ENCODE measurements at regions not wholly inside any gene's neighbourhood (a gene's known extent, or its start where the extent isn't known, plus 50 kb on each side); places are given as distances from the start of the nearest gene placed in this dataset.

GRCh38 chr6:19150307-19150706, 686.9 kb upstream of the ID4 start:
- no peak for DNase-seq (ENCODE audit: low spot score)

GRCh38 chr6:19153270-19153980, 683.7 kb upstream of the ID4 start:
- no peak for DNase-seq (ENCODE audit: low spot score)

GRCh38 chr6:19153981-19154295, 683.2 kb upstream of the ID4 start:
- no peak for DNase-seq (ENCODE audit: low spot score)

GRCh38 chr6:19156443-19156842, 680.7 kb upstream of the ID4 start:
- DNase-seq (ENCODE audit: low spot score) = no peak

- DNase-seq (ENCODE audit: low spot score) = no peak
Measured at GRCh38 chr6:19157486-19157885, 679.7 kb upstream of the ID4 start.

- DNase-seq (ENCODE audit: low spot score) = no peak
Measured at GRCh38 chr6:19158586-19158985, 678.6 kb upstream of the ID4 start.

- DNase-seq (ENCODE audit: low spot score) = no peak
Measured at GRCh38 chr6:19159089-19159488, 678.1 kb upstream of the ID4 start.

GRCh38 chr6:19159561-19159960, 677.6 kb upstream of the ID4 start:
- no peak for DNase-seq (ENCODE audit: low spot score)

GRCh38 chr6:19160081-19160730, 677.0 kb upstream of the ID4 start:
- DNase-seq (ENCODE audit: low spot score) = no peak

GRCh38 chr6:19167251-19167650, 669.9 kb upstream of the ID4 start:
- no peak for DNase-seq (ENCODE audit: low spot score)

GRCh38 chr6:19169366-19169765, 667.8 kb upstream of the ID4 start:
- DNase-seq (ENCODE audit: low spot score) = no peak

- no peak for DNase-seq (ENCODE audit: low spot score)
Measured at GRCh38 chr6:19175023-19175422, 662.1 kb upstream of the ID4 start.

GRCh38 chr6:19180348-19181072, 656.7 kb upstream of the ID4 start:
- DNase-seq (ENCODE audit: low spot score) = no peak

GRCh38 chr6:19181211-19181610, 656.0 kb upstream of the ID4 start:
- DNase-seq (ENCODE audit: low spot score) = no peak

- DNase-seq (ENCODE audit: low spot score) = no peak
Measured at GRCh38 chr6:19193624-19194023, 643.5 kb upstream of the ID4 start.

GRCh38 chr6:19204445-19204844, 632.7 kb upstream of the ID4 start:
- DNase-seq (ENCODE audit: low spot score) = no peak

- no peak for DNase-seq (ENCODE audit: low spot score)
Measured at GRCh38 chr6:19205076-19205475, 632.1 kb upstream of the ID4 start.

- DNase-seq (ENCODE audit: low spot score) = no peak
Measured at GRCh38 chr6:19209202-19209601, 628.0 kb upstream of the ID4 start.

GRCh38 chr6:19210849-19211590, 626.1 kb upstream of the ID4 start:
- DNase-seq (ENCODE audit: low spot score) = peak; percentile 16

- no peak for DNase-seq (ENCODE audit: low spot score)
Measured at GRCh38 chr6:19214231-19214630, 622.9 kb upstream of the ID4 start.

GRCh38 chr6:19219931-19220330, 617.2 kb upstream of the ID4 start:
- DNase-seq (ENCODE audit: low spot score) = no peak

GRCh38 chr6:19231878-19232561, 605.1 kb upstream of the ID4 start:
- DNase-seq (ENCODE audit: low spot score) = no peak
